Spleen (tissue), 7 donors: ENCODE measurements at regions not wholly inside any gene's neighbourhood (a gene's known extent, or its start where the extent isn't known, plus 50 kb on each side); places are given as distances from the start of the nearest gene placed in this dataset.

ENCODE experiments used
- CTCF ChIP-seq, 11 experiments: fragments of 200-600 bp in 7 of 11; fragments of 450-650 bp in 4 of 11; sonication (generic) in 4 of 11; IDR thresholded peaks in 8 of 11; conservative IDR thresholded peaks in 3 of 11; 1 replicate in 7 of 11; 2 replicates in 4 of 11; pipeline versions ENCODE4 v1.4.0 to v1.8.0; 2016 to 2021; ENCODE audit warnings: antibody characterized with exemption in 11 of 11, inconsistent platforms in 4 of 11, mild to moderate bottlenecking in 1 of 11
- POLR2A ChIP-seq, 3 donors: fragments of 450-650 bp; IDR thresholded peaks; one replicate each; pipeline ENCODE4 v1.5.1; 2017; ENCODE audit warnings: antibody characterized with exemption in 3 of 3, mild to moderate bottlenecking in 1 of 3
- donor health status: DM: no; HTN: no; CAD: no; lungs with moderate emphysema.
- donor health status: DM: no; HTN: no; CAD: no.
- donor health status: DM: no; HTN: no; CAD: no.

DNA sequence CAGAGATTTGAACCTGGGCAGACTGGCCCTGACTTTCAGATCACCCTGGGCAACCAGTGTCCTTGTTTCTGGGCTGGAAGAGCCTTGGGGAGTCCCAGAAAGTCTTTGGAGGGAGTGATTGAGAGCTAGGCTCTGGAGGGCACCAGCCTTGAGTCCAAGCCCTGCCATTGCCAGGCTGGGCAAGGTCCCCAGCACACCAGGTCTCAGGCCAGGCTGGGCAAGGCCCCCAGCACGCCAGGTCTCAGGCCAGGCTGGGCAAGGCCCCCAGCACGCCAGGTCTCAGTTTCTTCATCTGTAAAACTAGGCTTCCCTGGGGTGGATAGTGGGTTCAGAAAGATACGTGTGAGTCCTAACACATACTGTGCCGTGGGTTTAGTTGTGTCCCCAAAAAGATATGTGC, 135.0 kb downstream of the IRF8 start:
- TF ChIP-seq CTCF (IDR thresholded peaks at IDR 0.05 in 8 of 11, conservative IDR thresholded peaks at IDR 0.05 in 3 of 11) (no peak), POLR2A (IDR thresholded peaks at IDR 0.05) (no peak)
